ENCODE measurements at regions not wholly inside any gene's neighbourhood (a gene's known extent, or its start where the extent isn't known, plus 50 kb on each side); places are given as distances from the start of the nearest gene placed in this dataset.

GRCh38 chr13:57470491-57470890 lies 161.1 kb upstream of the PCDH17 start:
- DNase-seq, result no peak

GRCh38 chr13:57491318-57491717 lies 140.2 kb upstream of the PCDH17 start:
- intact Hi-C loops (cut with micrococcal nuclease; ENCODE audit: unreplicated experiment), result no loop called here
- H3K27ac ChIP-seq, result no peak overlapping the region

More at GRCh38 chr13:57470491-57470890, 161.1 kb upstream of the PCDH17 start:
- Histone ChIP-seq H3K27ac (no peak overlapping the region), H3K27me3 (ENCODE audit: insufficient read depth, low read depth) (no peaks in the 10 kb centered on the region), H3K4me2 (no peak overlapping the region), H3K4me1 (replicated peaks; ENCODE audit: insufficient read depth) (no peaks in the 10 kb centered on the region), H3F3A (ENCODE audit: insufficient read depth, low read depth) (no peaks in the 10 kb centered on the region), H4K20me1 (ENCODE audit: insufficient read depth) (no peaks in the 10 kb centered on the region), H3K9me3 (ENCODE audit: insufficient read depth, low read depth) (no peaks in the 10 kb centered on the region), H3K79me2 (ENCODE audit: low read depth) (no peaks in the 10 kb centered on the region), H3K9me2 (ENCODE audit: insufficient read depth) (no peaks in the 10 kb centered on the region), H3K36me3 (ENCODE audit: low read depth) (no peaks in the 10 kb centered on the region), H3K4me3 (no peak overlapping the region), H2AFZ (no peak overlapping the region)
- ChIA-PET POLR2A (ENCODE audit: unreplicated experiment) (no interaction called here), CTCF (no interaction called here)
- no peak for TF ChIP-seq EZH2 (IDR thresholded peaks at IDR 0.05; ENCODE audit: low read depth)
- no peak for TF ChIP-seq CTCF (conservative IDR thresholded peaks at IDR 0.05)
- no TSS peak for BruUV-seq (replicated peaks)
- intact Hi-C loops (cut with micrococcal nuclease; ENCODE audit: unreplicated experiment), result no loop called here

GRCh38 chr13:57507752-57508463 lies 123.6 kb upstream of the PCDH17 start:
- Histone ChIP-seq H3K4me1 (replicated peaks; ENCODE audit: insufficient read depth) (no peaks in the 10 kb centered on the region), H2AFZ (no peak overlapping the region), H3K4me2 (no peak overlapping the region), H4K20me1 (ENCODE audit: insufficient read depth) (no peaks in the 10 kb centered on the region), H3K27ac (no peak overlapping the region), H3K4me3 (no peak overlapping the region), H3F3A (ENCODE audit: insufficient read depth, low read depth) (no peaks in the 10 kb centered on the region), H3K79me2 (ENCODE audit: low read depth) (no peaks in the 10 kb centered on the region), H3K36me3 (ENCODE audit: low read depth) (no peaks in the 10 kb centered on the region), H3K9me2 (ENCODE audit: insufficient read depth) (no peaks in the 10 kb centered on the region), H3K27me3 (ENCODE audit: insufficient read depth, low read depth) (no peaks in the 10 kb centered on the region), H3K9me3 (ENCODE audit: insufficient read depth, low read depth) (no peaks in the 10 kb centered on the region)
- TF ChIP-seq EZH2 (IDR thresholded peaks at IDR 0.05; ENCODE audit: low read depth), result no peak
- no peak for TF ChIP-seq CTCF (conservative IDR thresholded peaks at IDR 0.05)
- BruUV-seq (replicated peaks), result no TSS peak
- ChIA-PET CTCF (no interaction called here), POLR2A (ENCODE audit: unreplicated experiment) (no interaction called here)
- no peak for DNase-seq
- intact Hi-C loops (cut with micrococcal nuclease; ENCODE audit: unreplicated experiment), result no loop called here

More at GRCh38 chr13:57491318-57491717, 140.2 kb upstream of the PCDH17 start:
- ChIA-PET POLR2A (ENCODE audit: unreplicated experiment) (interaction anchor here (0.6 kb wide), 1 partner anchor 60 kb away, joined by 3 read pairs; no protein-coding TSS in a partner anchor), CTCF (no interaction called here)
- Histone ChIP-seq H3K36me3 (ENCODE audit: low read depth) (no peaks in the 10 kb centered on the region), H3K9me3 (ENCODE audit: insufficient read depth, low read depth) (no peaks in the 10 kb centered on the region), H3K79me2 (ENCODE audit: low read depth) (no peaks in the 10 kb centered on the region), H3K4me3 (no peak overlapping the region), H2AFZ (no peak overlapping the region), H4K20me1 (ENCODE audit: insufficient read depth) (no peaks in the 10 kb centered on the region), H3K4me1 (replicated peaks; ENCODE audit: insufficient read depth) (no peaks in the 10 kb centered on the region), H3K4me2 (no peak overlapping the region), H3K27me3 (ENCODE audit: insufficient read depth, low read depth) (no peaks in the 10 kb centered on the region), H3F3A (ENCODE audit: insufficient read depth, low read depth) (no peaks in the 10 kb centered on the region), H3K9me2 (ENCODE audit: insufficient read depth) (no peaks in the 10 kb centered on the region; the same call in 1 of the 2 replicates)
- DNase-seq, result no peak
- TF ChIP-seq CTCF (conservative IDR thresholded peaks at IDR 0.05), result no peak
- no peak for TF ChIP-seq EZH2 (IDR thresholded peaks at IDR 0.05; ENCODE audit: low read depth)
- BruUV-seq (replicated peaks), result no TSS peak
